ENCODE measurements at regions not wholly inside any gene's neighbourhood (a gene's known extent, or its start where the extent isn't known, plus 50 kb on each side); places are given as distances from the start of the nearest gene placed in this dataset.

DNA sequence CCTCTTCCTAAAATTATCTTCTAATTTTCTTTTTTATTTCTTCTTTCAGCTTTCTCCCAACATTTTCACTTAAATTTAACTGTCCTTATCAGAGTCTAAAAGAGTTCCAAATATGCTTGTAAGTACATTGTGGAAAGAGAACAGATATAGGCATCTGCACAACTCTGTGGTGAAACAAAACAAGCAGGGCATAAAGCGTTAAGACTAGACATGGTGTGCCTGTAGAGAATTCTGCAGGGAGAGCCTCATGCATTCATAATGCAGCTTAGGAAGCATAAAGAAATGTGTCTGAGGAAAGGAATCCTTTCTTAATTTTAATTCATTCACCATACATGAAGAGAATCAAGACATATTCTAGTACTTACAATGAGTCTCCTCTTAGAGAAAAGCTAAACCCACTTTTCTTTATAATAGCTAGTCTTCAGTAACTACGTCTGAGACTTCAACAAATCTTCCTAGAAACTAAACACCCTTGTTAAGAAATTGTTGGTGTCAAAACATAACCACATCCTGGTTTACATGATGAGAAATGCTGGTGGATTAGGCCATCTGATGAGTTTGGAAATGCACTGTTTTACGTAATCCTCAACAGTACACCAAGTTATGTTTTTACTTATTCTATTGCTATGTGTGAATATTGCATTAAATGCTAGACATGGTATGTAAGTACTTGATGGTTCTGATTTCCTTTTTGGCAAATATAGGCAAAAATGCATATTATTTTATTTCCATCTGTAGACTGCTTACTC, 307.8 kb upstream of the GIMD1 start:
- H3K27ac Mint-ChIP-seq = no peak overlapping the region
- TF ChIP-seq, protein P1, sequence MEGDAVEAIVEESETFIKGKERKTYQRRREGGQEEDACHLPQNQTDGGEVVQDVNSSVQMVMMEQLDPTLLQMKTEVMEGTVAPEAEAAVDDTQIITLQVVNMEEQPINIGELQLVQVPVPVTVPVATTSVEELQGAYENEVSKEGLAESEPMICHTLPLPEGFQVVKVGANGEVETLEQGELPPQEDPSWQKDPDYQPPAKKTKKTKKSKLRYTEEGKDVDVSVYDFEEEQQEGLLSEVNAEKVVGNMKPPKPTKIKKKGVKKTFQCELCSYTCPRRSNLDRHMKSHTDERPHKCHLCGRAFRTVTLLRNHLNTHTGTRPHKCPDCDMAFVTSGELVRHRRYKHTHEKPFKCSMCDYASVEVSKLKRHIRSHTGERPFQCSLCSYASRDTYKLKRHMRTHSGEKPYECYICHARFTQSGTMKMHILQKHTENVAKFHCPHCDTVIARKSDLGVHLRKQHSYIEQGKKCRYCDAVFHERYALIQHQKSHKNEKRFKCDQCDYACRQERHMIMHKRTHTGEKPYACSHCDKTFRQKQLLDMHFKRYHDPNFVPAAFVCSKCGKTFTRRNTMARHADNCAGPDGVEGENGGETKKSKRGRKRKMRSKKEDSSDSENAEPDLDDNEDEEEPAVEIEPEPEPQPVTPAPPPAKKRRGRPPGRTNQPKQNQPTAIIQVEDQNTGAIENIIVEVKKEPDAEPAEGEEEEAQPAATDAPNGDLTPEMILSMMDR (conservative IDR thresholded peaks at IDR 0.05) = no peak
- peaks cover 17% of the 10 kb centered on the region for H3K9me3 Mint-ChIP-seq
- H3K4me3 Mint-ChIP-seq = no peak overlapping the region
- no peak overlapping the region for H3K9ac ChIP-seq (ENCODE audit: extremely low read depth, low read length, poor library complexity, severe bottlenecking)
- H3K4me3 ChIP-seq (ENCODE audit: low read length) = no peak overlapping the region
- no peaks in the 10 kb centered on the region for H3K36me3 Mint-ChIP-seq (ENCODE audit: low read depth)
- H3K4me1 ChIP-seq (ENCODE audit: control insufficient read depth, insufficient read depth, low read length) = no peaks in the 10 kb centered on the region
- H3K36me3 ChIP-seq (ENCODE audit: control insufficient read depth, insufficient read depth, low read length) = no peaks in the 10 kb centered on the region
- H3K27ac ChIP-seq (ENCODE audit: low read depth, low read length) = no peak overlapping the region
- H3K27me3 ChIP-seq (ENCODE audit: control insufficient read depth, insufficient read depth, low read length, poor library complexity, severe bottlenecking) = no peaks in the 10 kb centered on the region
- no peaks in the 10 kb centered on the region for H3K4me1 Mint-ChIP-seq
- DNase-seq = no peak
- peaks cover 3% of the 10 kb centered on the region for H3K27me3 Mint-ChIP-seq (ENCODE audit: insufficient read depth)
- H3K9me3 ChIP-seq (ENCODE audit: control insufficient read depth, low read length) = no peaks in the 10 kb centered on the region
- 98% methylated on average over 3 of the region's 3 CpGs; no CpG with 5 or more reads in 1 of the 2 experiments for WGBS, 2 experiments (ENCODE audit: insufficient coverage in 1 of 2, insufficient read length in 1 of 2)

DNA sequence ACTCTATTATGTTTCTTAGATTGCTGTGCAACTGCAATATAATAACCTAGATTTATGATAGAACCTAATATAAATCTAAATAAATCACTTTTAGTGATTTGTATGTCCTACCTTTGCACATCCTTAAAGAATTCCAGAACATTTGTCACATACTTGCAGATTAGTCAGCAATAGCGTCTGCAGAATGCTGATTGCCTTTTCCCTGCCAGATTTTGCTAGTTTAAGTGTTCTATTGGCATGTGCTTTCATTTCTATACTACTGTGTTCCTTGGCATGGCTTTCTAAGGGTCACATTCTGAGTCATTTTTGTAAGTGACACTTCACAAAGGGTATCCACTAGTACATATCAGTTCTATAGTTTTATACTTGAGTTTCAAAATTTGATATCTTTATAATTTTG, 303.1 kb upstream of the GIMD1 start:
- Histone ChIP-seq H3K4me3 (ENCODE audit: low read length) (no peak overlapping the region), H3K36me3 (ENCODE audit: control insufficient read depth, insufficient read depth, low read length) (no peaks in the 10 kb centered on the region), H3K4me1 (ENCODE audit: control insufficient read depth, insufficient read depth, low read length) (no peaks in the 10 kb centered on the region), H3K9me3 (ENCODE audit: control insufficient read depth, low read length) (no peaks in the 10 kb centered on the region), H3K27me3 (ENCODE audit: control insufficient read depth, insufficient read depth, low read length, poor library complexity, severe bottlenecking) (no peaks in the 10 kb centered on the region), H3K9ac (ENCODE audit: extremely low read depth, low read length, poor library complexity, severe bottlenecking) (no peak overlapping the region), H3K27ac (ENCODE audit: low read depth, low read length) (no peak overlapping the region)
- TF ChIP-seq, protein P1 (conservative IDR thresholded peaks at IDR 0.05) = no peak
- WGBS, 2 experiments (ENCODE audit: insufficient coverage in 1 of 2, insufficient read length in 1 of 2) = 94 to 100% methylated on average over 1 of the region's 1 CpG
- Mint-ChIP-seq H3K4me1 (no peaks in the 10 kb centered on the region), H3K27ac (no peak overlapping the region), H3K27me3 (ENCODE audit: insufficient read depth) (peaks cover 3% of the 10 kb centered on the region), H3K9me3 (peaks cover 17% of the 10 kb centered on the region), H3K4me3 (no peak overlapping the region), H3K36me3 (ENCODE audit: low read depth) (no peaks in the 10 kb centered on the region)
- no peak for DNase-seq

- Histone ChIP-seq H3K27me3 (ENCODE audit: control insufficient read depth, insufficient read depth, low read length, poor library complexity, severe bottlenecking) (no peaks in the 10 kb centered on the region), H3K27ac (ENCODE audit: low read depth, low read length) (no peak overlapping the region), H3K36me3 (ENCODE audit: control insufficient read depth, insufficient read depth, low read length) (no peaks in the 10 kb centered on the region), H3K4me1 (ENCODE audit: control insufficient read depth, insufficient read depth, low read length) (no peaks in the 10 kb centered on the region), H3K4me3 (ENCODE audit: low read length) (no peak overlapping the region), H3K9ac (ENCODE audit: extremely low read depth, low read length, poor library complexity, severe bottlenecking) (no peak overlapping the region), H3K9me3 (ENCODE audit: control insufficient read depth, low read length) (no peaks in the 10 kb centered on the region)
- TF ChIP-seq, protein P1 (conservative IDR thresholded peaks at IDR 0.05) = no peak
- WGBS, 2 experiments (ENCODE audit: insufficient coverage in 1 of 2, insufficient read length in 1 of 2) = 86 to 90% methylated on average over 2 of the region's 2 CpGs
- Mint-ChIP-seq H3K27me3 (ENCODE audit: insufficient read depth) (peaks cover 3% of the 10 kb centered on the region), H3K27ac (no peak overlapping the region), H3K4me3 (no peak overlapping the region), H3K4me1 (no peaks in the 10 kb centered on the region), H3K9me3 (peaks cover 17% of the 10 kb centered on the region), H3K36me3 (ENCODE audit: low read depth) (no peaks in the 10 kb centered on the region)
- no peak for DNase-seq
Observed at GRCh38 chr4:106670976-106671375, 302.4 kb upstream of the GIMD1 start.

Measured in endodermal cell (in vitro differentiated cells).